Activated T-cell treated with anti-CD3 and anti-CD28 coated beads, Interleukin-2, amount 50 U/mL, for 4 hours (primary cell): ENCODE measurements at regions not wholly inside any gene's neighbourhood (a gene's known extent, or its start where the extent isn't known, plus 50 kb on each side); places are given as distances from the start of the nearest gene placed in this dataset.

Experiments
- ATAC-seq, 2 donors: fragments of 200-7000 bp; cut with Tn5 transposase; one replicate each; pipeline ENCODE4 v1.10.0; 2021
- DNase-seq: peaks from one replicate; pipeline ENCODE4 v3.0.0-alpha.2; 2020
- H3K27me3 Mint-ChIP-seq: one replicate; pipeline ENCODE4 v1.8.0; 2021; ENCODE audit warnings: low read depth, mixed read lengths
- H3K36me3 Mint-ChIP-seq: one replicate; pipeline ENCODE4 v1.8.0; 2022; ENCODE audit warnings: mixed read lengths; ENCODE audit not compliant: insufficient read depth
- H3K4me1 Mint-ChIP-seq: one replicate; pipeline ENCODE4 v1.8.0; 2021; ENCODE audit warnings: low read depth, mixed read lengths
- H3K4me3 Mint-ChIP-seq: one replicate; pipeline ENCODE4 v1.8.0; 2021; ENCODE audit warnings: mild to moderate bottlenecking, moderate library complexity, mixed read lengths
- H3K9me3 Mint-ChIP-seq: one replicate; pipeline ENCODE4 v1.8.0; 2021; ENCODE audit warnings: mixed read lengths

DNA sequence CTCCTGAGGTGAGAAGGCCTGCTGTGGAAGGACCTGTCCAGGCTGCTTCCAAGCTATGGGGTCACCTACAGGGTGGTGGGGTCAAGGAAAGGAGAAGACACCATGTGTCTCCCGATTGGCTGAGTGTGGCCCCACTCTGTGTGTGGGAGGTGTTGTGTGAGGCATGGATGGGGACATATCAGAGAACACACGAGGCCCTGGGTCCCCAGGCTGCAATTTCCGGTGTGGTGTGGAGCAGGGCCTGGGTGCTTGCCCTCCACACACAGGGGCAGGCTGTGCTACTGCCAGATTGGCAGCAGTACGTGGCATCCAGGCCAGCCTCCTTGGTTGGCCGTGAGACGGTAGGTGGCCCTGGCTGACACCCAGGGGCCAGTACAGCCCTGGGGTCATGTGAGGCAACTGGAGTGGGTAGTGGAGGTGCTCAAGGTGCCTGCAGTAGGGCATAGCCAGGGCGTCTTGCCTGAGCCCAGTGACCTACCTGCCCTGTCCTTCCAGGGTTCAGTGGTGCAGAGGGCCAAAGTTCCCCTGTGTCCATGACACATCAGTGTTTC is 233.8 kb downstream of the SNRPN start:
- H3K9me3 Mint-ChIP-seq: peaks cover 3% of the 10 kb centered on the region
- no peaks in the 10 kb centered on the region for H3K4me1 Mint-ChIP-seq
- DNase-seq (no peak), ATAC-seq (no peak)
- H3K36me3 Mint-ChIP-seq: no peaks in the 10 kb centered on the region
- no peak overlapping the region for H3K4me3 Mint-ChIP-seq
- H3K27me3 Mint-ChIP-seq: no peaks in the 10 kb centered on the region

DNA sequence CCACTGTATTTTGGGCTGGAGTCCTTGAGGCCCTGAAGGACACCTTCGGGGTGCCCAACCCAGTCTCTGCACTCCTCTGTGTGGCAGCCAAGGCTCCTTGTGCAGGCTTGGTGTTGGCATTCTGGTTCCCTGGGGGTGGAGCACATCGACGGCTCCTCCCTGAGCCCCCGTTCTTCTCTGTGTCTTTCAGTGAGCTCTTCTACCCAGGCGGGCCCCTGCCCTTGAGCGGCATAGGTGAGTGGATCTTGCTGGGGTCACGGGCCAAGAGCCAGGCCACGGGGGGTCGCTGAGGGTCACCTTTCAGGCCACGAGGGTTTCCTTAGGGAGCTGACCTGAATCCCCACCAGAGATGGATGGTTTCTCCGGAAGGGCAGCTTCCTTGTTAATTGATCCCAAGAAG is 234.8 kb downstream of the SNRPN start:
- no peak overlapping the region for H3K4me3 Mint-ChIP-seq
- H3K9me3 Mint-ChIP-seq: peaks cover 3% of the 10 kb centered on the region
- no peak for DNase-seq
- ATAC-seq: no peak
- H3K4me1 Mint-ChIP-seq: no peaks in the 10 kb centered on the region
- H3K36me3 Mint-ChIP-seq: no peaks in the 10 kb centered on the region
- no peaks in the 10 kb centered on the region for H3K27me3 Mint-ChIP-seq

DNA sequence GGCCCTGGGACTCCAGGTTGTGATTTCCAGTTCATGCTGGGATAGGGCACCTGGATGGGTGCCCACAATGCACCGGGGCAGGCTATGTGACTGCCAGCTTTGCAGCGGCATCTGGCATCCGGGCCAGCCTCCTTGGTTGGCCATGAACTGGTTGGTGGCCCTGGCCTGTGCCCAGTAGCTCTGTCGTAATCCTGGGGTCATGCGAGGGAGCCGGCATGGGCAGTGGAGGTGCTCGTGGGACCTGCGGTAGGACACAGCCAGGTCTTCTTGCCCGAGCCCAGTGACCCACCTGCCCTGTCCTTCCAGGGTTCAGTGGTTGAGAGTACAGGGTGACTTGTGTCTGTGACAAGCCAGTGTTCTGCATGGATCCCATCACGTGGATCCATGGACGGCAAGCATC is 237.9 kb downstream of the SNRPN start:
- DNase-seq: no peak
- ATAC-seq: no peak
- no peaks in the 10 kb centered on the region for H3K4me1 Mint-ChIP-seq
- no peaks in the 10 kb centered on the region for H3K36me3 Mint-ChIP-seq
- H3K27me3 Mint-ChIP-seq: no peaks in the 10 kb centered on the region
- H3K9me3 Mint-ChIP-seq: peaks cover 3% of the 10 kb centered on the region
- H3K4me3 Mint-ChIP-seq: no peak overlapping the region

DNA sequence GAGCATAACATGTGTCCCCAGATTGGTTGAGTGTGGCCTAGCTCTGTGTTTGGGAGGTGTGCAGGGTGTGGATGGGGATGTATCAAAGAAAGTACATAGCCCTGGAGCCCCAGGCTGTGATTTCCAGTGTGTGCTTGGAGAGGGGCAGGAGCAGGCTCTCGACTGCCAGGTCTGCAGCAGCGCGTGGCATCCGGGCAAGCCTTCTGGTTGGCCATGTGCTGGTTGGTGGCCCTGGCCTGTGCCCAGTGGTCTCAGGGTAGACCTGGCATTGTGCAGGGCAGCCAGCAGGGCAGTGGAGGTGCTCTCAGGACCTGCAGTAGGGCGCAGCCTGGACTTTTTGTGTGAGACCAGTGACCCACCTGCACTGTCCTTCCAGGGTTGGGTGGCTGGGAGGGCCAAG is 231.5 kb downstream of the UBE3A start:
- Mint-ChIP-seq H3K27me3 (no peaks in the 10 kb centered on the region), H3K4me1 (no peaks in the 10 kb centered on the region), H3K9me3 (peaks cover 3% of the 10 kb centered on the region), H3K36me3 (no peaks in the 10 kb centered on the region), H3K4me3 (no peak overlapping the region)
- ATAC-seq (no peak), DNase-seq (no peak)

DNA sequence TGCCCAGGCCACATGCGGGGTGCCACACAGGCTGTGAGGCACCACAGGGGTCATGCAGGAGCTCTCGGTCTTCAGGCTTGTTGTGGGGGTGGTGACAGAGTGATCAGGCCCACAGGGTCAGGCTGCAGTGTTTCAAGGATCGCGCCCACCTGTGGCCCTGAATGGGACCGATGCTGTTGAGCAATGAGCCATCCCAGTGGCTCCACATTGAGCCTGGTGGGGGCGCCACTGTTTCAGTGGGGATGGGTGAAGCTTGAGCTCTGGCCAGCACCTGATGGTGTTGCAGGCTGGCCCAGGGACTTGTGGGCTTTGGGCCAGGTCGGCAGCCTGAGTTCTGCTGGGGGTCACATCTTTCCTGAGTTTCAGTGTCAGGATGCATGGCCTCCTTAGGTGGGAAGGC is 230.1 kb downstream of the UBE3A start:
- H3K4me3 Mint-ChIP-seq: no peak overlapping the region
- H3K9me3 Mint-ChIP-seq: peaks cover 3% of the 10 kb centered on the region
- no peaks in the 10 kb centered on the region for H3K4me1 Mint-ChIP-seq
- ATAC-seq (no peak), DNase-seq (no peak)
- H3K27me3 Mint-ChIP-seq: no peaks in the 10 kb centered on the region
- H3K36me3 Mint-ChIP-seq: no peaks in the 10 kb centered on the region

DNA sequence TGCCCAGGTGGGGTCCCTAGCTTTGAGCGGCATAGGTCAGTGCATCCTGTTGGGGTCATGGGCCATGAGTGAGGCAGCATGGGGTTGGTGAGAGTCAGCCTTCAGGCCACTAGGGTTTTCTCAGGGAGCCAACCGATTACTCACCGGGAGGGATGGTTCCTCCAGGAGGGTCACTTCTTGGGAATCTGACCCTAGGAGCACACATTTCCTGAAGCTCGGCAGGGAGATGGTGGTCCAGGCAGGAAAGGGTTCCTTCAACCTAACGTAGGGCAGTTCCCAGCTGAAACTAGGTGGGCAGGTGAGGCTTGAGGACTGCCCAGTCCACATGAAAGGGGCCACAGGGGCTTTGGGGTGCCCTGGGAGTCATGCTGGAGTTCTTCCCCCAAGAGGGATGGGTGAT is 218.0 kb downstream of the UBE3A start:
- ATAC-seq (no peak), DNase-seq (no peak)
- Mint-ChIP-seq H3K4me1 (no peaks in the 10 kb centered on the region), H3K9me3 (peaks cover 3% of the 10 kb centered on the region), H3K27me3 (no peaks in the 10 kb centered on the region), H3K4me3 (no peak overlapping the region), H3K36me3 (no peaks in the 10 kb centered on the region)

DNA sequence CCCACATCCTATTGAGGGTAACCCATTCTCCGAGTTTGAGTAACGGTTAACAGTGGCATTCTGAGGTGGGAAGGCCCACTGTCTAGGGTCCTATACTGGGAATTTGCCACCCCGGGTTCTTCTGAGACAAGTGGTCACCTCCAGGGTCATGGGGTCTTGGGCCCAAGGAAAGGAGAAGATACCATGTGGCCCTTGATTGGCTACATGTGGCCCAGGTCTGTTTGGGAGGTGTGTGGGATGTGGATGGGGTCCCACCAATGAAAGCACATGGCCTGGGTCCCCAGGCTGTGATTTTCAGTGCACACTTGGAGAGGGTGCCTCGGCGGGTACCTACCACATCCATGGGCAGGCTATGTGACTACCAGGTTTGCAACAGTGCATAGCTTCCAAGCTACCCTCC is 214.4 kb downstream of the UBE3A start:
- DNase-seq: no peak
- Mint-ChIP-seq H3K27me3 (no peaks in the 10 kb centered on the region), H3K9me3 (no peaks in the 10 kb centered on the region), H3K4me1 (no peaks in the 10 kb centered on the region), H3K4me3 (no peak overlapping the region), H3K36me3 (no peaks in the 10 kb centered on the region)
- no peak for ATAC-seq

DNA sequence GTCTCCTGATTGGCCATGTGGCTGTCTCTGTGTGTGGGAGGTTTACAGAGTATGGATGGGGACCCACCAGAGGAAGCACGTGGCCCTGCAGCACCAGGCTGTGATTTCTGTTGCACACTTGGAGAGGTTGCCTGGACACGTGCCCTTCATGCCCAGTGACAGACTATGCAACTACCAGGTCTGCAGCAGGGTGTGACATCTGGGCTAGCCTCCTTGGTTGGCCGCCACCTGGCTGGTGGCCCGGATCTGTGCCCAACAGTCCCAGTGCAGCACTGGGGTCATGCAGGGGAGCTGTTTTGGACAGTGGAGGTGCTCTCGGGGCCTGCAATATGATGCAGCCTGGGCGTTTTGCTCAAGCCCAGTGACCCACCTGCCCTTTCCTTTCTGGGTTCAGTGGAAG is 212.5 kb downstream of the UBE3A start:
- H3K27me3 Mint-ChIP-seq: no peaks in the 10 kb centered on the region
- H3K4me1 Mint-ChIP-seq: no peaks in the 10 kb centered on the region
- no peaks in the 10 kb centered on the region for H3K9me3 Mint-ChIP-seq
- no peak overlapping the region for H3K4me3 Mint-ChIP-seq
- no peak for DNase-seq
- ATAC-seq: no peak
- H3K36me3 Mint-ChIP-seq: no peaks in the 10 kb centered on the region

DNA sequence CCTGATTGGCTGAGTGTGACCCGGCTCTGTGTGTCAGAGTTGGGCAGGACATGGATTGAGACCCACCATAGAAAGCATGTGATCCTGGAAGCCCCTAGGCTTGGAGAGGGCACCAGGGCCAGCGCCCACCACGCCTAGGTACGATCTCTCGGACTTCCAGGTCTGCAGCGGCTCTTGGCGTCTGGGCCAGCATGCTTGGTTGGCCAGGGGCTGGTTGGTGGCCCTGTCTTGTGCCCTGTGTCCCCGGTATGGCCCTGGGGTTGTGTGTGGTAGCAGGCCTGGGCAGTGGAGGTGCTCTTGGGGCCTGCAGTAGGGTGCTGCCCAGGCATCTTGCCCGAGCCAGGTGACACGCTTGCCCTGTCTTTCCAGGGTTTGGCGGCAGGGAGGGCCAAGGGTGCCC is 210.6 kb downstream of the UBE3A start:
- Mint-ChIP-seq H3K36me3 (no peaks in the 10 kb centered on the region), H3K9me3 (no peaks in the 10 kb centered on the region), H3K4me1 (no peaks in the 10 kb centered on the region), H3K4me3 (no peak overlapping the region), H3K27me3 (no peaks in the 10 kb centered on the region)
- no peak for DNase-seq
- no peak for ATAC-seq

DNA sequence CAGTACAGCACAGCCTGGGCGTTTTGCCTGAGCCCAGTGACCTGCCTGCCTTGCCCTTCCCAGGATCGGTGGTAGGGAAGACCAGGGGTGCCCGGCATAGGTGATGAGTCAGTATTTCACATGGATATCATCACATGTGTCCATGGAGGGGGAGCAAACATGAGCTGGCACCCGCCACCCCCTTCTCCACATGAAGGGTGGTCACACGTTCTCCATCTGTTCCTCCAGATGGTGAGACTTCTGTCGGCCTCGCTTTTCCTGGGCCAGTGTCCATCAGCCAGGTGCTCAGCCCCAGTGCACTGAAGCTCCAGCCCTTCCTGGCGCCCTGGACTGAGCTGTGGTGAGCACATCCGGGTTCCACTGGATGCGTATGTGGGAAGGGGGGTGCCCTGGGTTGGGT is 208.4 kb downstream of the UBE3A start:
- no peak for DNase-seq
- H3K9me3 Mint-ChIP-seq: peaks cover 4% of the 10 kb centered on the region
- H3K27me3 Mint-ChIP-seq: no peaks in the 10 kb centered on the region
- H3K4me3 Mint-ChIP-seq: no peak overlapping the region
- H3K36me3 Mint-ChIP-seq: no peaks in the 10 kb centered on the region
- H3K4me1 Mint-ChIP-seq: no peaks in the 10 kb centered on the region
- no peak for ATAC-seq

DNA sequence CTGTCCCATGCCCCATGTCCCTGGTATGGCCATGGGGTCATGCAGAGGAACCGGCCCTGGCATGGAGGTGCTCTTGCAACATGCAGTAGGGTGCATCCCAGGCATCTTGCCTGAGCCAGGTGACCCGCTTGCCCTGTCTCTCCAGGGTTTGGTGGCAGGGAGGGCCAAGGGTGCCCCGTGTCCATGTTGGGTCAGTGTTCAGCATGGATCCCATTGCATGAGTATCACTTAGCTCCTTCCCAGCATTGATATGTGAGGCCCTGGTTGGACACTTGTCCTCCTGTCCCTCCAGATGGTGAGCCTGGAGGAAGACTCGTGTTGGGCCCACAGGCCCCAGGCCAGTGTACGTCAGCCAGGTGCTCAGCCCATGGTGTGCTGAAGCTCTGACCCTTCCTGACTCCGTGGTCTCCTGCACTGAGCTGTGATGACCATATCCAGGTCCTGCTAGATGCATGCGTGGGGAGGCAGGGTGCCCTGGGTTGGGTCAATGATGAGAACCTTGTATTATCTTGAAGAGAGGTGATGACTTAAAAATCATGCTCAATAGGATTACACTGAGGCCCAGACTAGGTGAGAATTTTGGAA is 205.0 kb downstream of the UBE3A start:
- no peaks in the 10 kb centered on the region for H3K27me3 Mint-ChIP-seq
- ATAC-seq (no peak), DNase-seq (no peak)
- no peak overlapping the region for H3K4me3 Mint-ChIP-seq
- H3K36me3 Mint-ChIP-seq: no peaks in the 10 kb centered on the region
- peaks cover 4% of the 10 kb centered on the region for H3K9me3 Mint-ChIP-seq
- no peaks in the 10 kb centered on the region for H3K4me1 Mint-ChIP-seq

DNA sequence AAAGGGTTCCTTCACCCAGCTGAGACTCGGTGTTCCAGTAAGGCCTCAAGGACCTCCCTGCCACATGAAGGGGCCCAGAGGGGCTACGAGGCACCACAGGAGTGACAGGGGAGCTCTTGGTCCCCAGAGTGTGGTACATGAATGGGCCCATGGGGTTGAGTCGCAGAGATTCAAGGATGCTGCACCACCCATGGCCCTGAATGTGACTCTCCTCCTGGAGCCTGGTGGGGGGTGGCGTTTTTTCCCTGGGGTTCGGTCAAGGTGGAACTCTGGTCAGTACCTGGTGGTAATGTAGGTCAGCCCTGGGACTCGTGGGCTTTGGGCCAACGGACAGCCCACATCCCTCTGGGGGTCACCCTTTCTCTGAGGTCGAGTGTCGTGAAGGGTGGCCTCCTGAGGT is 204.0 kb downstream of the UBE3A start:
- H3K36me3 Mint-ChIP-seq: no peaks in the 10 kb centered on the region
- H3K4me3 Mint-ChIP-seq: no peak overlapping the region

DNA sequence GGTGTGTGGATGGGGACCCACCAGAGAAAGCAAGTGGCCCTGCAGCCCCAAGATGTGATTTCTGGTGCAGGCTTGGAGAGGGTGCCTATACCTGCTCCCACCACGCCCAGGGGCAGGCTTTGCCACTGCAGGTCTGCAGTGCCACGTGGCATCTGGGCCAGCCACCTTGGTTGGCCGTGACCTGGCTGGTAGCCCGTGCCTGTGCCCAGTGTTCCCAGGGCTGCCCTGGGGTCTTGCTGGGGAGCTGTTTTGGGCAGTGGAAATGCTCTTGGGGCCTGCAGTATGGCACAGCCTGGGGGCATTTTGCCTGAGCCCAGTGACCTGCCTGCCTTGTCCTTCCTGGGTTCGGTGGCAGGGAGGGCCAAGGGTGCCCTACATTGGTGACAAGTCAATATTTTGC is 203.4 kb downstream of the UBE3A start:
- Mint-ChIP-seq H3K27me3 (no peaks in the 10 kb centered on the region), H3K36me3 (no peaks in the 10 kb centered on the region), H3K9me3 (peaks cover 4% of the 10 kb centered on the region), H3K4me1 (no peaks in the 10 kb centered on the region), H3K4me3 (no peak overlapping the region)
- DNase-seq: no peak
- ATAC-seq: no peak

More for the DNA sequence above, 204.0 kb downstream of the UBE3A start:
- DNase-seq (no peak), ATAC-seq (no peak)
- Mint-ChIP-seq H3K27me3 (no peaks in the 10 kb centered on the region), H3K4me1 (no peaks in the 10 kb centered on the region), H3K9me3 (peaks cover 4% of the 10 kb centered on the region)

DNA sequence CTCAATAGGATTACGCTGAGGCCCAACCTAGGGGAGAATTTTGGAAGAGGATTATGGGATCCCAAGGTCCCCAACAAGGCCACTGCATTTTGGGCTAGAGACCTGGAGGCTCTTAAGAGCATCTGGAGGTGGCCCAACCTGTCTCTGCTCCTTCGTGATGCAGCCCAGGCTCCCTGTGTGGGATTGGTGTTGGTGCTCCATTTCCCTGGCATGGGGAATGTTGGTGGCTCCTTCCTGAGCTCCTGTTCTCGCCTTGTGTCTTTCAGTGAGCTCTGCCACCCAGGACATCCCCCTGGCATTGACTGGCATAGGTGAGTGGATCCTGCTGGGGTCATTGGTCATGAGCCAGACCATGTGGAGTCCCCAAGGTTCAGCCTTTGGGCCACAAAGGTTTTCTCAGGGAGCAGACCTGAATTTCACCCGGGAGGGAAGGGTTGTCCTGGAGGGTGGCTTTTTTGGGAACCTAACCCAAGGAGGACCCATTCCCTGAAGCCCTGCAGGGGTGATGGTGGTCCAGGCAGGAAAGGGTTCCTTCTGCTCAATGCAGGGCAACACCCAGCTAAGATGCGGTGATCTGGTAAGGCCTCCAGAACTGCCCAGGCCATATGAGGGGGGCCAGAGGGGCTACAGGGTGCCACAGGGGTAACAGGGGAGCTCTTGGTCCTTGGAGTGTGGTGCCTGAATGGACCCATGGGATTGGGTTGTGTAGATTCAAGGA is 202.5 kb downstream of the UBE3A start:
- Mint-ChIP-seq H3K9me3 (peaks cover 4% of the 10 kb centered on the region), H3K4me1 (no peaks in the 10 kb centered on the region)
- no peak for ATAC-seq

DNA sequence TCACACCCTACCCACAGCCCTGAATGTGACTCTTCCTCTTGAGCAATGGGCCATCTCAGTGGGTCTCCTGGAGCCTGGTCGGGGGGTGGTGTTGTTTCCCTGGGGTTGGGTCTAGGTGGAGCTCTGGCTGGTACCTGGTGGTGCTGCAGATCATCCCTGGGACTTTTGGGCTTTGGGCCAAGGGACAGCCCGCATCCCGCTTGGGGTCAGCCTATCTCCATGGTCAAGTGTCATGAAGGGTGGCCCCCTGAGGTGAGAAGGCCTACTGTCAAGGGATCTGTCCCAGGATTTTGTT is 202.0 kb downstream of the UBE3A start:
- Mint-ChIP-seq H3K4me3 (no peak overlapping the region), H3K9me3 (peaks cover 4% of the 10 kb centered on the region), H3K36me3 (no peaks in the 10 kb centered on the region), H3K27me3 (no peaks in the 10 kb centered on the region), H3K4me1 (no peaks in the 10 kb centered on the region)
- no peak for DNase-seq
- ATAC-seq: no peak

More for the DNA sequence above, 202.5 kb downstream of the UBE3A start:
- H3K4me3 Mint-ChIP-seq: no peak overlapping the region
- no peaks in the 10 kb centered on the region for H3K36me3 Mint-ChIP-seq
- H3K27me3 Mint-ChIP-seq: no peaks in the 10 kb centered on the region
- DNase-seq: no peak
